ENCODE measurements at regions not wholly inside any gene's neighbourhood (a gene's known extent, or its start where the extent isn't known, plus 50 kb on each side); places are given as distances from the start of the nearest gene placed in this dataset.

- TF ChIP-seq RARB (CRISPR knock-in tag; IDR thresholded peaks at IDR 0.05) (no peak), PPARA (CRISPR knock-in tag; IDR thresholded peaks at IDR 0.05; ENCODE audit: borderline replicate concordance) (no peak), TOX (CRISPR knock-in tag; IDR thresholded peaks at IDR 0.05; ENCODE audit: borderline replicate concordance) (no peak), TSHZ2 (CRISPR knock-in tag; IDR thresholded peaks at IDR 0.05) (no peak), SNAI2 (CRISPR knock-in tag; IDR thresholded peaks at IDR 0.05) (no peak), ZFP3 (CRISPR knock-in tag; IDR thresholded peaks at IDR 0.05) (no peak), OSR1 (CRISPR knock-in tag; IDR thresholded peaks at IDR 0.05) (no peak), ISL1 (CRISPR knock-in tag; IDR thresholded peaks at IDR 0.05) (no peak), PATZ1 (CRISPR knock-in tag; IDR thresholded peaks at IDR 0.05; ENCODE audit: borderline replicate concordance) (no peak), GLIS3 (CRISPR knock-in tag; IDR thresholded peaks at IDR 0.05) (no peak), ZFP30 (CRISPR knock-in tag; IDR thresholded peaks at IDR 0.05) (no peak), ARNTL (CRISPR knock-in tag; IDR thresholded peaks at IDR 0.05; ENCODE audit: borderline replicate concordance, low read depth) (no peak)
Measured at GRCh38 chr18:64490207-64490606, 341.3 kb upstream of the LINC00305 start.
